Trophoblast cell (in vitro differentiated cells and primary cell): ENCODE measurements at regions not wholly inside any gene's neighbourhood (a gene's known extent, or its start where the extent isn't known, plus 50 kb on each side); places are given as distances from the start of the nearest gene placed in this dataset.

Source experiments
- DNase-seq, 2 donors: peaks; one replicate each; pipeline ENCODE4 v3.0.0-alpha.2; 2016
- H2AFZ ChIP-seq: 2 replicates; pipeline ENCODE4 v1.6.1; 2013; ENCODE audit warnings: low read length, moderate library complexity, mild to moderate bottlenecking; ENCODE audit not compliant: insufficient read depth, poor library complexity
- H2AK5ac ChIP-seq: 2 replicates; pipeline ENCODE4 v1.6.1; 2013; ENCODE audit warnings: mild to moderate bottlenecking, low read length
- H2BK120ac ChIP-seq: 2 replicates; pipeline ENCODE4 v1.6.1; 2013; ENCODE audit warnings: low read length, mild to moderate bottlenecking, moderate library complexity; ENCODE audit not compliant: insufficient read depth, poor library complexity
- H2BK12ac ChIP-seq: 2 replicates; pipeline ENCODE4 v1.6.1; 2013; ENCODE audit warnings: mild to moderate bottlenecking, low read length, moderate library complexity
- H2BK5ac ChIP-seq: 2 replicates; pipeline ENCODE4 v1.6.1; 2013; ENCODE audit warnings: low read length, low read depth, moderate library complexity, mild to moderate bottlenecking; ENCODE audit not compliant: poor library complexity
- H3K14ac ChIP-seq: 2 replicates; pipeline ENCODE4 v1.6.1; 2013; ENCODE audit warnings: mild to moderate bottlenecking, low read length
- H3K18ac ChIP-seq: 2 replicates; pipeline ENCODE4 v1.6.1; 2013; ENCODE audit warnings: mild to moderate bottlenecking, low read length
- H3K23ac ChIP-seq: 2 replicates; pipeline ENCODE4 v1.6.1; 2013; ENCODE audit warnings: low read length
- H3K27ac ChIP-seq: 2 replicates; pipeline ENCODE4 v1.5.1; 2013; ENCODE audit warnings: low read depth, mild to moderate bottlenecking, inconsistent platforms, low read length, moderate library complexity
- H3K27me3 ChIP-seq: 2 replicates; pipeline ENCODE4 v1.6.1; 2013; ENCODE audit warnings: inconsistent platforms, mild to moderate bottlenecking, low read length, moderate library complexity; ENCODE audit not compliant: insufficient read depth
- H3K36me3 ChIP-seq, 2 experiments: 1 replicate in 1 of 2; 2 replicates in 1 of 2; pipeline ENCODE4 v1.6.1; 2013; ENCODE audit warnings: low read length in 2 of 2, mild to moderate bottlenecking in 2 of 2, moderate library complexity in 1 of 2; ENCODE audit not compliant: insufficient read depth in 2 of 2, control insufficient read depth in 1 of 2
- H3K4ac ChIP-seq: 2 replicates; pipeline ENCODE4 v1.6.1; 2013; ENCODE audit warnings: low read depth, mild to moderate bottlenecking, low read length, moderate library complexity
- H3K4me1 ChIP-seq, 2 experiments: 1 replicate in 1 of 2; 2 replicates in 1 of 2; pipeline ENCODE4 v1.6.1; 2013; ENCODE audit warnings: low read length in 2 of 2, mild to moderate bottlenecking in 2 of 2, moderate library complexity in 1 of 2; ENCODE audit not compliant: insufficient read depth in 2 of 2, control insufficient read depth in 1 of 2
- H3K4me2 ChIP-seq: 2 replicates; pipeline ENCODE4 v1.6.1; 2013; ENCODE audit warnings: inconsistent platforms, mild to moderate bottlenecking, low read length, moderate library complexity
- H3K4me3 ChIP-seq: 2 replicates; pipeline ENCODE4 v1.5.1; 2013; ENCODE audit warnings: mild to moderate bottlenecking, low read depth, low read length, inconsistent platforms
- H3K79me1 ChIP-seq: one replicate; pipeline ENCODE4 v1.6.1; 2013; ENCODE audit warnings: low read length
- H3K79me2 ChIP-seq: 2 replicates; pipeline ENCODE4 v1.6.1; 2013; ENCODE audit warnings: low read length, mild to moderate bottlenecking; ENCODE audit not compliant: control insufficient read depth, insufficient read depth, poor library complexity
- H3K9ac ChIP-seq: 2 replicates; pipeline ENCODE4 v1.6.1; 2013; ENCODE audit warnings: mild to moderate bottlenecking, low read length
- H3K9me3 ChIP-seq: 2 replicates; pipeline ENCODE4 v1.6.1; 2013; ENCODE audit warnings: low read depth, mild to moderate bottlenecking, control low read depth, inconsistent platforms, low read length; ENCODE audit not compliant: insufficient read depth
- H4K12ac ChIP-seq: 2 replicates; pipeline ENCODE4 v1.6.1; 2013; ENCODE audit warnings: low read depth, mild to moderate bottlenecking, low read length, moderate library complexity
- H4K8ac ChIP-seq: 2 replicates; pipeline ENCODE4 v1.6.1; 2013; ENCODE audit warnings: low read depth, mild to moderate bottlenecking, low read length, moderate library complexity
- H4K91ac ChIP-seq: one replicate; pipeline ENCODE4 v1.6.1; 2013; ENCODE audit warnings: low read depth, mild to moderate bottlenecking, low read length, moderate library complexity
- WGBS: extraction: QIAGEN DNeasy Blood & Tissue Kit; methylation state at CpG from one replicate; pipeline ENCODE4 v1.1.7; 2013; ENCODE audit warnings: missing lambda C conversion rate; ENCODE audit not compliant: insufficient read length, insufficient coverage; ENCODE audit errors: extremely low coverage; 5-methylcytosine and 5-hydroxymethylcytosine counted together

DNA sequence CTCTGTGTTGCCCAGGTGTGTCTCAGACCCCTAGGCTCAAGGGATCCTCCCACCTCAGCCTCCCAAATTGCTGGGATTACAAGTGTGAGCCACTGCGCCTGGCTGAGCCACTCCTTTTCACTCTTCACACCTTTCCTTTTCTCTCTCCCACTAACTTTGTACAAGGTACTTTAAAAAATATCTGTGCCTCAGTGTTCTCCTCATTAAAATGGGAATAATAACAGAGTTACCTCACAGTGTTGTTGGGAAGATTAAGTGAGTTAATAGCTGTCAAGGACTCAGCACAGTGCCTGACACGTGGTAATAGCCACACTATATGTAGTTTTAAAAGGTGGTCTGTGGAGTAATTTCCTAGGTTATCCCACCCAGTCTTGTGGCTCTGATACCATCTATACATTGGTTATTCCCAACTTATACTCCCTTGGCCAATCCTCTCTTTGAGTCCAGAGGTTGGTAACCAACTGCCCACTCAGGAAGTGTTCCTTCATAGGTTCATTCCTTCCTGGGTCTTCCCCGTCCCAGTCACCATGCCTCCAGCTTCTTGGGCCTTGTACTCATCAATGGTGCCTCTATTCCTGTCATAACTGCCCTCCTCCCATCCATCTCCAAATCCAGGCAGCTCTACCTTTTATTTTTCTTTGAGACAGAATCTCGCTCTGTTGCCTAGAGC lies 78.6 kb upstream of the NAA20 start:
- peaks cover 36% of the 10 kb centered on the region for H3K79me1 ChIP-seq
- H2BK120ac ChIP-seq = no peak overlapping the region
- no peak overlapping the region for H4K8ac ChIP-seq
- no peak overlapping the region for H2BK5ac ChIP-seq
- H3K23ac ChIP-seq = no peak overlapping the region
- DNase-seq = no peak
- H3K27ac ChIP-seq = no peak overlapping the region
- peaks cover 35 to 41% of the 10 kb centered on the region in 2 experiments for H3K4me1 ChIP-seq
- H4K91ac ChIP-seq = no peak overlapping the region
- H2AFZ ChIP-seq = no peak overlapping the region
- no CpG with 5 or more reads among the region's 4 CpGs for WGBS
- H3K9ac ChIP-seq = no peak overlapping the region
- H3K18ac ChIP-seq = no peak overlapping the region
- H3K9me3 ChIP-seq = peaks cover 2% of the 10 kb centered on the region
- no peak overlapping the region for H4K12ac ChIP-seq
- H3K36me3 ChIP-seq = peaks cover 4 to 7% of the 10 kb centered on the region in 2 experiments
- peaks cover 2% of the 10 kb centered on the region for H3K79me2 ChIP-seq
- no peak overlapping the region for H3K14ac ChIP-seq
- no peak overlapping the region for H2BK12ac ChIP-seq
- H3K27me3 ChIP-seq = no peaks in the 10 kb centered on the region
- no peak overlapping the region for H2AK5ac ChIP-seq
- H3K4me3 ChIP-seq = no peak overlapping the region
- no peak overlapping the region for H3K4me2 ChIP-seq
- H3K4ac ChIP-seq = no peak overlapping the region

DNA sequence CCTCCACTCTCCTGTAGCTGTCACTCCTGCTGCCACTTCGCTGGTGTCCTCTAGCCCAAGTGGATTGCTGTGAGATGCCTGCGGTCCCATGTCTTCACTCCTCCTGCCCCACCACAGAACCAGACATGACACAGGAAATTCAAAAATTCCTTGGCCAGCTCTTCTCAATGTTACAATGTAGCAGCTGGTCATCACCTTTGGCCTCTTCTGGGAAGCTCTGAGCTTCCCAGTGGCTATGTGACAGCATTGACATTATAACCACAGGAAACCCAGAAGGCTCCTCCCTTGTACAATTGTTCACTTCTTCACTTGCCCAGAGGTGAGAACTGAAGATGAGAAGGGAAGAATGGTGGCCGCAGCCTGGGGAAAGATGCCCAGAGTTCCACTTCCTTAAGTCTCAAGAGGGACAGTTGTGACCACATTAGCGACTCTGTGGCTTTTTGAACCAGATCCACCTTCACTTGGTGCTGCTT lies 76.1 kb upstream of the NAA20 start:
- Histone ChIP-seq H3K36me3 (peaks cover 4 to 7% of the 10 kb centered on the region in 2 experiments), H4K91ac (peak overlapping the region; percentile 70), H3K79me1 (peaks cover 29% of the 10 kb centered on the region), H3K4me1 (peaks cover 31 to 35% of the 10 kb centered on the region in 2 experiments), H2AFZ (no peak overlapping the region), H3K27me3 (no peaks in the 10 kb centered on the region), H3K4ac (peak overlapping the region; percentile 30), H2BK5ac (peak overlapping the region; percentile 44), H3K18ac (peak overlapping the region; percentile 29), H3K9me3 (peaks cover 2% of the 10 kb centered on the region), H3K27ac (no peak overlapping the region), H2BK12ac (peak overlapping the region; percentile 95), H4K12ac (peak overlapping the region; percentile 22), H3K79me2 (peaks cover 2% of the 10 kb centered on the region), H4K8ac (peak overlapping the region; percentile 30), H3K14ac (peak overlapping the region; percentile 55), H3K9ac (no peak overlapping the region), H3K4me2 (no peak overlapping the region), H2BK120ac (peak overlapping the region; percentile 82), H3K4me3 (no peak overlapping the region), H3K23ac (no peak overlapping the region), H2AK5ac (peak overlapping the region; percentile 91)
- no peak for DNase-seq
- no CpG with 5 or more reads among the region's 4 CpGs for WGBS

DNA sequence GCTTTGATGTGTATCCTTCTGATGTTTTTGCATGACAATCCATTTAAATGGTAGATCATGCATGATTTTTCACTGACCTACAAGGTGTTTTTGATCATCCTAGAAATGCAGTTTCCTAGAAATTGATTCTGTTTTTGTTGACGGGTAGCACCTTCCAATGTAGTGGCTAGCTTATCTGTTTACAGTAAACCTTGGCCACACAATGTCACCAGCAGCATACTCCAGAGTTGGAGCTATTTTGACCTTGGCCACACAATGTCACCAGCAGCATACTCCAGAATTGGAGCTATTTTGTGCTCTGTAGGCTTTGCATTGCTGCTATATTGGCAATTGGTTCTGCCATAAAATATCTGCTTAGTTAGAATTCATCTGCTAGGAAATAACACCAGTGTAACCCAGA lies 74.6 kb upstream of the NAA20 start:
- H3K4me1 ChIP-seq = peaks cover 24 to 32% of the 10 kb centered on the region in 2 experiments
- H3K18ac ChIP-seq = no peak overlapping the region
- peak overlapping the region; percentile 33 for H3K14ac ChIP-seq
- no peak overlapping the region for H3K23ac ChIP-seq
- H2BK5ac ChIP-seq = peak overlapping the region; percentile 48
- no CpG with 5 or more reads among the region's 1 CpG for WGBS
- no peak overlapping the region for H4K91ac ChIP-seq
- H3K79me1 ChIP-seq = peaks cover 19% of the 10 kb centered on the region
- no peak overlapping the region for H3K9ac ChIP-seq
- H2BK120ac ChIP-seq = no peak overlapping the region
- H3K27ac ChIP-seq = peak overlapping the region; percentile 33
- peaks cover 4 to 7% of the 10 kb centered on the region in 2 experiments for H3K36me3 ChIP-seq
- H4K12ac ChIP-seq = no peak overlapping the region
- peak overlapping the region; percentile 76 for H2AK5ac ChIP-seq
- no peak overlapping the region for H3K4ac ChIP-seq
- H3K4me2 ChIP-seq = no peak overlapping the region
- no peaks in the 10 kb centered on the region for H3K27me3 ChIP-seq
- H3K79me2 ChIP-seq = peaks cover 2% of the 10 kb centered on the region
- no peak overlapping the region for H4K8ac ChIP-seq
- no peak overlapping the region for H2AFZ ChIP-seq
- peak overlapping the region; percentile 72 for H2BK12ac ChIP-seq
- DNase-seq = no peak
- no peak overlapping the region for H3K4me3 ChIP-seq
- peaks cover 2% of the 10 kb centered on the region for H3K9me3 ChIP-seq

DNA sequence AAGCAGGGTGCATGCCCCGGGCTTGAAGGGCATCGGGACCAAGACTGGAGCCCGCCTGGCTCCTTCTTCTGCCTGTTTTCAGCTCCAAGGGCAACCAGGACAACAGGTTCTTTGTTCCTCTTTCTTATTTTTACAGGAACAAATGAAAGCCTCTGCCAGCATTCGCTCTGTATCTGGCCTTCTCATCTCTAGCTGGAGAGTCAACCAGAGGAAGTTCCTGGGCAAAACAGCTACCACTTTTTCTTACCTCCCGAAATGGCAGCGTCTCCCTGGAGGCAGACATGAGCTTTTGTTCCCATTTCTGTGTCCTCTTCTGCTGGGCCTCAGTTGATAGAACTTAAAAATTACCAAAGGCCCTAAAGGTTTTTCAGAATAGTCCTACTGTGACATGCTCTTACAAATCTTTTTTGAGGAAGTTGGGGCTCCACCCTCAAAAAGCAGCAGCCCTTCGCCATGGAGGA lies 74.1 kb upstream of the NAA20 start:
- H2BK120ac ChIP-seq = no peak overlapping the region
- H3K79me1 ChIP-seq = peaks cover 19% of the 10 kb centered on the region
- peak overlapping the region; percentile 33 for H3K14ac ChIP-seq
- no peak overlapping the region for H3K4me2 ChIP-seq
- H3K79me2 ChIP-seq = peaks cover 2% of the 10 kb centered on the region
- no peak overlapping the region for H3K9ac ChIP-seq
- peak overlapping the region; percentile 76 for H2AK5ac ChIP-seq
- H3K9me3 ChIP-seq = peaks cover 2% of the 10 kb centered on the region
- H3K4ac ChIP-seq = no peak overlapping the region
- no peak overlapping the region for H4K12ac ChIP-seq
- no CpG with 5 or more reads among the region's 7 CpGs for WGBS
- no peak overlapping the region for H3K4me3 ChIP-seq
- H3K36me3 ChIP-seq = peaks cover 4 to 7% of the 10 kb centered on the region in 2 experiments
- H3K4me1 ChIP-seq = peaks cover 24 to 37% of the 10 kb centered on the region in 2 experiments
- peak overlapping the region; percentile 48 for H2BK5ac ChIP-seq
- H2AFZ ChIP-seq = no peak overlapping the region
- no peak overlapping the region for H3K18ac ChIP-seq
- peak overlapping the region; percentile 72 for H2BK12ac ChIP-seq
- H3K27me3 ChIP-seq = no peaks in the 10 kb centered on the region
- H3K27ac ChIP-seq = peak overlapping the region; percentile 33
- H4K8ac ChIP-seq = no peak overlapping the region
- H4K91ac ChIP-seq = peak overlapping the region; percentile 39
- DNase-seq = peak in 1 of 2 donors; percentile 49
- H3K23ac ChIP-seq = no peak overlapping the region
